ENCODE measurements at regions not wholly inside any gene's neighbourhood (a gene's known extent, or its start where the extent isn't known, plus 50 kb on each side); places are given as distances from the start of the nearest gene placed in this dataset.

GRCh38 chr4:171473155-171473554, 340.0 kb upstream of the GALNTL6 start:
- ChIA-PET RAD21 (ENCODE audit: low non-redundant PET in 1 of 2, low total read pairs in 2 of 2, uncharacterized antibody in 2 of 2, unreplicated experiment in 2 of 2) (no interaction called here), POLR2A (no interaction called here), CTCF (no interaction called here)
- Histone ChIP-seq H2AFZ (ENCODE audit: low read depth, low read length, poor library complexity, severe bottlenecking) (no peak overlapping the region), H3K79me2 (ENCODE audit: insufficient read depth, low read length) (no peaks in the 10 kb centered on the region), H3K4me3 (replicated peaks in 1 of 2; ENCODE audit: low read depth in 1 of 2, low read length in 2 of 2) (no peak overlapping the region), H3K27me3 (ENCODE audit: insufficient read depth, low read length) (no peaks in the 10 kb centered on the region), H3K9ac (ENCODE audit: low read length) (no peak overlapping the region), H3K4me1 (ENCODE audit: control insufficient read depth in 1 of 2, insufficient read depth in 2 of 2, low read length in 2 of 2) (no peaks in the 10 kb centered on the region), H3K4me2 (ENCODE audit: low read length) (no peak overlapping the region), H4K20me1 (ENCODE audit: insufficient read depth) (no peaks in the 10 kb centered on the region), H3K9me2 (ENCODE audit: insufficient read depth) (no peaks in the 10 kb centered on the region), H3K36me3 (ENCODE audit: control insufficient read depth in 1 of 2, insufficient read depth in 2 of 2, low read length in 2 of 2) (no peaks in the 10 kb centered on the region), H3K27ac (ENCODE audit: low read depth, low read length) (no peak overlapping the region), H3K9me3 (ENCODE audit: control insufficient read depth in 1 of 2, insufficient read depth in 1 of 2, low read depth in 1 of 2, low read length in 2 of 2) (no peaks in the 10 kb centered on the region)
- no peak for ATAC-seq
- intact Hi-C loops (cut with micrococcal nuclease), result no loop called here
- no peak for DNase-seq (ENCODE audit: low read depth, low spot score)
- no peak for TF ChIP-seq POLR2A (IDR thresholded peaks at IDR 0.05; ENCODE audit: borderline replicate concordance, extremely low read depth, insufficient read depth, insufficient read length)
- no peak for TF ChIP-seq SIN3A (IDR thresholded peaks at IDR 0.05; ENCODE audit: low read depth)
- TF ChIP-seq REST (IDR thresholded peaks at IDR 0.05; ENCODE audit: low read depth), result no peak
- TF ChIP-seq ELF1 (IDR thresholded peaks at IDR 0.05; ENCODE audit: borderline replicate concordance, low read depth), result no peak
- no peak for TF ChIP-seq FOSL1 (IDR thresholded peaks at IDR 0.05; ENCODE audit: low read depth)
- no peak for TF ChIP-seq ATF3 (IDR thresholded peaks at IDR 0.05)
- TF ChIP-seq YY1 (IDR thresholded peaks at IDR 0.05; ENCODE audit: extremely low read depth, insufficient replicate concordance, low read depth, low read length), result no peak
- no peak for TF ChIP-seq EZH2 (IDR thresholded peaks at IDR 0.05)
- no peak for TF ChIP-seq POLR2AphosphoS5 (IDR thresholded peaks at IDR 0.05; ENCODE audit: low read depth, low read length)
- BruUV-seq (replicated peaks), result no TSS peak
